MM.1S (cell line): ENCODE measurements at regions not wholly inside any gene's neighbourhood (a gene's known extent, or its start where the extent isn't known, plus 50 kb on each side); places are given as distances from the start of the nearest gene placed in this dataset.

ENCODE experiments used
- DNase-seq: peaks from one replicate; pipeline ENCODE4 v3.0.0-alpha.2; 2015
- H2AFZ ChIP-seq: fragments of 300-600 bp; sonication (generic); 2 replicates; pipeline ENCODE4 v1.6.0; 2016; ENCODE audit warnings: antibody characterized with exemption, low read length
- H3F3A ChIP-seq: fragments of 300-600 bp; sonication (generic); 2 replicates; pipeline ENCODE4 v1.6.1; 2016; ENCODE audit warnings: mild to moderate bottlenecking, antibody characterized with exemption, low read length, moderate library complexity, mixed read lengths; ENCODE audit not compliant: insufficient read depth
- H3K27ac ChIP-seq: fragments of 300-600 bp; sonication (generic); 2 replicates; pipeline ENCODE4 v1.5.1; 2016; ENCODE audit warnings: mild to moderate bottlenecking, low read length
- H3K27me3 ChIP-seq: fragments of 300-600 bp; sonication (generic); replicated peaks from 2 replicates; pipeline ENCODE4 v1.6.0; 2016; ENCODE audit warnings: low read length; ENCODE audit not compliant: insufficient read depth
- H3K36me3 ChIP-seq: fragments of 300-600 bp; sonication (generic); replicated peaks from 2 replicates; pipeline ENCODE4 v1.6.1; 2016; ENCODE audit warnings: mild to moderate bottlenecking, low read length, mixed read lengths; ENCODE audit not compliant: insufficient read depth
- H3K4me1 ChIP-seq: fragments of 300-600 bp; sonication (generic); 2 replicates; pipeline ENCODE4 v1.6.1; 2016; ENCODE audit warnings: low read length, mixed read lengths
- H3K4me2 ChIP-seq: fragments of 300-600 bp; sonication (generic); 2 replicates; pipeline ENCODE4 v1.6.0; 2016; ENCODE audit warnings: low read depth, low read length
- H3K4me3 ChIP-seq: fragments of 300-600 bp; sonication (generic); 2 replicates; pipeline ENCODE4 v1.5.1; 2016; ENCODE audit warnings: low read length, mixed read lengths
- H3K79me2 ChIP-seq: fragments of 300-600 bp; sonication (generic); 2 replicates; pipeline ENCODE4 v1.6.1; 2016; ENCODE audit warnings: mixed run types, low read length, mixed read lengths
- H3K9ac ChIP-seq: fragments of 300-600 bp; sonication (generic); 2 replicates; pipeline ENCODE4 v1.6.1; 2016; ENCODE audit warnings: low read length, mixed read lengths
- H3K9me2 ChIP-seq: fragments of 300-600 bp; sonication (generic); replicated peaks from 2 replicates; pipeline ENCODE4 v1.6.1; 2016; ENCODE audit warnings: mild to moderate bottlenecking, low read length, mixed read lengths; ENCODE audit not compliant: insufficient read depth
- H3K9me3 ChIP-seq: fragments of 300-600 bp; sonication (generic); replicated peaks from 2 replicates; pipeline ENCODE4 v1.6.1; 2016; ENCODE audit warnings: mild to moderate bottlenecking, low read length, mixed read lengths; ENCODE audit not compliant: insufficient read depth
- H4K20me1 ChIP-seq: fragments of 300-600 bp; sonication (generic); 2 replicates; pipeline ENCODE4 v1.6.1; 2016; ENCODE audit warnings: mild to moderate bottlenecking, low read length, moderate library complexity, mixed read lengths; ENCODE audit not compliant: insufficient read depth
- CTCF ChIP-seq: fragments of 300-600 bp; sonication (generic); IDR thresholded peaks from 2 replicates; pipeline ENCODE4 v1.5.1; 2016; ENCODE audit warnings: antibody characterized with exemption, low read length, mixed read lengths
- EZH2 ChIP-seq: fragments of 300-600 bp; sonication (generic); optimal IDR thresholded peaks from 2 replicates; pipeline ENCODE3; 2017; ENCODE audit warnings: low read depth, mild to moderate bottlenecking, antibody characterized with exemption, low read length, mixed read lengths
- EZH2phosphoT487 ChIP-seq: fragments of 300-600 bp; sonication (generic); IDR thresholded peaks from 2 replicates; pipeline ENCODE4 v1.6.1; 2018; ENCODE audit warnings: antibody characterized with exemption, low read length

GRCh38 chr4:156596026-156596425 is 375.6 kb downstream of the PDGFC start:
- Histone ChIP-seq H3K79me2 (no peaks in the 10 kb centered on the region), H3K9me3 (no peaks in the 10 kb centered on the region), H3K4me3 (no peak overlapping the region), H3K9ac (no peak overlapping the region), H3F3A (no peaks in the 10 kb centered on the region), H2AFZ (no peak overlapping the region), H3K36me3 (no peaks in the 10 kb centered on the region), H3K4me2 (no peak overlapping the region), H4K20me1 (no peaks in the 10 kb centered on the region), H3K27me3 (no peaks in the 10 kb centered on the region), H3K9me2 (no peaks in the 10 kb centered on the region), H3K27ac (no peak overlapping the region), H3K4me1 (no peaks in the 10 kb centered on the region)
- DNase-seq = no peak
- no peak for TF ChIP-seq EZH2phosphoT487
- no peak for TF ChIP-seq EZH2
- no peak for TF ChIP-seq CTCF

- no peak overlapping the region for H3K27ac ChIP-seq
- H3F3A ChIP-seq = no peaks in the 10 kb centered on the region
- no peaks in the 10 kb centered on the region for H3K36me3 ChIP-seq
- no peaks in the 10 kb centered on the region for H3K4me1 ChIP-seq
- no peak for DNase-seq
- H2AFZ ChIP-seq = no peak overlapping the region
- TF ChIP-seq EZH2 = no peak
- TF ChIP-seq CTCF = no peak
- no peak for TF ChIP-seq EZH2phosphoT487
- H3K27me3 ChIP-seq = no peaks in the 10 kb centered on the region
- no peak overlapping the region for H3K4me2 ChIP-seq
- H3K9me2 ChIP-seq = no peaks in the 10 kb centered on the region
- no peaks in the 10 kb centered on the region for H3K79me2 ChIP-seq
- H3K9ac ChIP-seq = no peak overlapping the region
- H3K9me3 ChIP-seq = no peaks in the 10 kb centered on the region
- H3K4me3 ChIP-seq = no peak overlapping the region
- H4K20me1 ChIP-seq = no peaks in the 10 kb centered on the region
Observed at GRCh38 chr4:156595041-156595440, 376.6 kb downstream of the PDGFC start.

GRCh38 chr4:156594624-156595023 is 377.0 kb downstream of the PDGFC start:
- Histone ChIP-seq H3K79me2 (no peaks in the 10 kb centered on the region), H3K4me3 (no peak overlapping the region), H3K4me2 (no peak overlapping the region), H3K27ac (no peak overlapping the region), H3K27me3 (no peaks in the 10 kb centered on the region), H3K36me3 (no peaks in the 10 kb centered on the region), H3K9me3 (no peaks in the 10 kb centered on the region), H4K20me1 (no peaks in the 10 kb centered on the region), H3K4me1 (no peaks in the 10 kb centered on the region), H3F3A (no peaks in the 10 kb centered on the region), H3K9me2 (no peaks in the 10 kb centered on the region), H3K9ac (no peak overlapping the region), H2AFZ (no peak overlapping the region)
- TF ChIP-seq CTCF (no peak), EZH2phosphoT487 (no peak), EZH2 (no peak)
- DNase-seq = no peak
